ENCODE measurements at regions not wholly inside any gene's neighbourhood (a gene's known extent, or its start where the extent isn't known, plus 50 kb on each side); places are given as distances from the start of the nearest gene placed in this dataset.
A peak's percentile ranks its signal among the peaks of the same experiment; 100 is the strongest.
"Not testable (repeated sequence)": the region's sequence is repeated elsewhere in the genome, so short reads cannot be mapped to it uniquely, and the experiment has no call there.

DNA sequence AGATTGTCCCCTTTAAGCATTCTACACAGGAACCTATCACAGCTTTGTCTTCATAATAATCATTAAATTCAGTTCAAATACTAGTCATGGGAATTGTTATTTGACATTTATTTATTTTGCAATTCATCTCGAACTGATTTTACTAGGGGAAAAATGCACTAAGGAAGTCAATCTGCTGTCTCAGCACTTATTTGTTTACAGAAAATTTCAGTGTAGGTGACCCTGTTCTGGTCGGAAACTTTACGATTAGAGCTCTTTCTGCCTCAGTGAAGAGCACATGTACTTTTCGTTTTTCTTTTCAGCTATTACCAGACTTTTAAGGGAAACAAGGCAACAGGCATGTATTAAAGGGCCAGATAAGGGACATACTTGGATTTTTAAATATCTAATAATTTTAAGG is 1405.7 kb upstream of the ZEB2 start:
- DNase-seq (ENCODE audit: low spot score): no peak

DNA sequence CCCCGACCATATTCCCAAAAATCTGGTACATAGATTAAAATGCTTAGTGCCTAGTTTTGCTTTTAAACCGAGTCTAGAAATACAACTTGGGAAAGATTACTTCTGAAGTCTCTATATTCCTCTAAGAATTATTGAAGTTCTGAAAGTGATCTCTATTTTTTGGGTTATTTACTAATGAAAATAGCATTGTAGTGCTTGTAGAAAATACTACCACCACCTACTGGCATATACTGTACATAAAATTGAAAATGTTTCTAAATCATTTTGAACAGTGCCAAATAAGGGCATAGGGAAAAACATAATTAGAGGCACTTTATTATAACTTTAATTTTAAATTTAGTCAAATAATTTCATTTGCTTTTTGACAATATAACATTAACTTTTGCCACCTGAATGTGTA is 1399.6 kb upstream of the ZEB2 start:
- peak; percentile 12 for DNase-seq (ENCODE audit: low spot score)

DNA sequence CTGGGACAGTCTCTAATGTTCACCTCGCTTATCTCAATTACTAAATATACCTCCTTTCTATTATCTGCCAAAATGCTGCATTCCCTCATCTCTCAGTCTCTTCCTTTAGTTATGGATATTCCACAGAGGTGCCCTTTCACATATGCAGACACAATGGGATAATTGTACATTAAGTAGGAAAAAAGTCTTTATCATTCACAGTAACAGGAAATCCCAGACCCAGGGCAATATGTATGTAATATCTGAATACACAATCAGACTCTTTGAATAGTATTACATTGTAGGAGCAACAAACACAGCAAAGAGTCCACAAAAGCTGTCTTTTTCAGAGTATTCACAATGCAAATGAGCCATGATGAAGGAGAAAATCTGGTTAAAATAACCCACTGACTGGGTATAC is 1399.0 kb upstream of the ZEB2 start:
- no peak for DNase-seq (ENCODE audit: low spot score)

DNA sequence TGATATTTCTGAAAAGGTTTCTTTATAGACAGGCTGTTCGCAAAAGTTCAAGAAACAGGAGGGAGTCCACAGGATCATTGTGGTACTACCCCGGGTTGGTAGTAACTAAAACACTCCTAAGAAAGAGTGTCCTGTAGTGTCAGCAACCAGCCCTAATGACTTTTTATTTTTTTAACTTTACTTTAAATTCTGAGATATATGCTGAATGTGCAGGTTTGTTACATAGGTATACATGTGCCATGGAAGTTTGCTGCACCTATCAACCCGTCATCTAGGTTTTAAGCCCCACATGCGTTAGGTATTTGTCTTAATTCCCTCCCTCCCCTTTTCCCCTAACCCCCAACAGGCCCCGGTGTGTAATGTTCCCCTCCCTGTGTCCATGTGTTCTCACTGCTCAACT is 1396.9 kb upstream of the ZEB2 start:
- no peak for DNase-seq (ENCODE audit: low spot score)

DNA sequence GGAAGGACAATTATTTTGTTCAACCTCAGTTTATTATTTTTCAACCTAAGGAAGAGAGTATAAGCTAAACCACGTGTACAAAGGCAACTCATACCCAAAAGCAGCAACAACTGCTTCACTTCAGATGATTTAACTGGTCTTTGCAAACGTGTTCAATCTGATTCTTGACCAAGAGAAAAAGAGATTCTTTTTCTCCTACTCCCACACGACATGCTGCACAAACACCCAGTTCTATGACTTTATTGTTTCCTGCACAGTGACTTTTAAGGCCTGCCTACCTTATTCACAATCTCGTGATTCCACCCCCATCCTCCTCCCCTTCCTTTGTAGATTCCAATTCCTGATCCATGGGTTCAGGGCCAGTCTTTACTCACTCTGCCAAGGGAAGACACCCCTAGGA is 1394.8 kb upstream of the ZEB2 start:
- no peak for DNase-seq (ENCODE audit: low spot score)

DNA sequence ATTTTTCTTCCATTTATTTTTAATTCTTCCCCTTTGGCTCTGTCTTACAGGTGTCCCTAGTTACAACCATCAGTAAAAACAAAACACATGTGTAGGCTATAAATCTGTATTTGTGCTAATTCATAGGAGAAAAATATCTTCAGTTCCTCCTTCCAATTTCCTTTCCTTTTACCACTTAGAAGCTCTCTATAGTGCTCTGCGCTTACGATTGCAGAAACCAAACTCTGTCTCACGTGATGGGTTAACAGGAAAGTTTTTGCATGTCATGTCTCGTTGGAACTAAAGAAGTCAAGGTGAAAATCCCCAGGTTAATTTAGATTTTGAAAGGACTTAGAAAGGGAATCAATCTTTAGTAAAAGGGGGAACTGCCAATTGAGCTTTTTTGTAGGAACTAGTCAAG is 1390.5 kb upstream of the ZEB2 start:
- DNase-seq (ENCODE audit: low spot score): no peak

DNA sequence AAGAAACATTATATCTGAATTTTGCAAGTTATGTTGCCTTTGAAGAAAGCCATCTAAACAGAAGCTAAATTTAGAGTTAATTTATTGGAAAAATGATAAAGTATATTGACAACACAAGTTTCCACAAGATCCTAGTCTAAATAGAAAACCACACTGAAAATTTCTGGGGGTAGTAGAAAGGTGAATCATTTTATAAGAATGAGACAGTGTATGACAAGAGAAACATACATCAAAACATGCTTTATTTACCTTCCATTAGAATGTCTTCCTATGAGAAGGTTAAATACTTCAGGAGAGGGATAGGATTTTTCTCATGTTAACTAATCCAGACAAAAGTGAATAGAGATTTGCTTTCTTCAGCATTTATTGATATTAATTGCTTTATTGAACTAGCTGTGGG is 1389.8 kb upstream of the ZEB2 start:
- no peak for DNase-seq (ENCODE audit: low spot score)

DNA sequence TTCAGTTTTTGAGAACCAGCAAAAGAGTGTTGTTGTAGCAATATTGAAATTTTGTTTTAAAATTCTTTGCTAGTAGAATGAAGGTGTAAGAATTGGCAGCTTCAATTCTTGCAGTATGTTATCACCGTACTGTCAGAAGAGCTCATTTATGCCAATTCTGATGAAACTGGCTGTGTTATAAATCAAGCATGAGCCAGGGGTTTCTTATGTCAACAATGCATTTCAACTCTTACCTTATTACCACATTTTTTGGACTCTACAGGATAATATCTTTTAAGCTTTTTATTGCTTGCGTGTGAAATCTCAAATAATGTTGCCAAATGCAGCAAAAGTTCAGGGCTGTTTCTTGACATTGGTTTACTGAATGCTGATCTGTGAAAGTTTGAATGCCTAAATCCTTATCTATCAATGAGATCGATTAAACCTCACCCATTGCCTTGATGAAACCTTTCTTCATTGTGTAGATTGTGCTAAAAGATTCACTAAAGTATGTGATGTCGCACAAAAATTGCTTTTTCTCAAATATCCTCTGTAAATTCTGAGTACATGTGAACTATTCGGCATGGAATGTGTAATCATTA is 1389.3 kb upstream of the ZEB2 start:
- DNase-seq (ENCODE audit: low spot score): no peak

DNA sequence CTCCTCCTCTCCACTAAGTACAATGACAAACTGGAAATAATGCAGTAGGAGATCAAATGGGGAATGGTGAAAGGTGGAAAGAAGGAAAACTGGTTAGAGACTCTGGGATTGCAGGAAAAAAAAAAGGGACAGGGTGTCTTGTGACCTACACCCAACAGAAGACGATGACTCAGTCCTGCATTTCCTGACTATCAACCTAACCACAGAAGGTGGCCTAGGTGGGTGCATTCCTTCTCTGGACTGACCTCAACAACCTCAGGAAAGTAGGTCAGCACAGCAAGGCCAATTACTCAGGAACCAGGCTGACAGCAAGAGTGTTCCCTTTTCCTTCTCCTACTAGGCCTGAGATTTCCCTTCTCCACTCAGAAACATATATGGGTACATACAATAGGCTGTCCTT is 1386.4 kb upstream of the ZEB2 start:
- no peak for DNase-seq (ENCODE audit: low spot score)

DNA sequence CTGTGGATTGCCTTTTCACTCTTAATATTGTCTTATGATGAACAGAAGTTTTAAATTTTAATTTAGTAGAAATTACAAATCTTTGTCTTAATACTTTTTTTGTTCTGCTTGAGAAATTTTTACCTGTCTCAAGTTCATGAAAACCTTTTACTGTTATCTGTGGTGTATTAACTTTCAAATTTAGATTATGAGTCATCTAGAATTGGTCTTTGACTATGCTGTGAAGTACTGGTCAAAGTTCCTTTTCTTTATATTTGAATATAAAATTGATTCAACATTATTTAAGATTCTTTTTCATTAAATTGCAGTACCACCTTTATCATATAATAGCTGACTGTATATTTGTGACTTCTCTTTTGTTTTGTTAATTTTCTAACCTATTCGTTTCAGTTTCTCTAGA is 1385.5 kb upstream of the ZEB2 start:
- DNase-seq (ENCODE audit: low spot score): no peak

DNA sequence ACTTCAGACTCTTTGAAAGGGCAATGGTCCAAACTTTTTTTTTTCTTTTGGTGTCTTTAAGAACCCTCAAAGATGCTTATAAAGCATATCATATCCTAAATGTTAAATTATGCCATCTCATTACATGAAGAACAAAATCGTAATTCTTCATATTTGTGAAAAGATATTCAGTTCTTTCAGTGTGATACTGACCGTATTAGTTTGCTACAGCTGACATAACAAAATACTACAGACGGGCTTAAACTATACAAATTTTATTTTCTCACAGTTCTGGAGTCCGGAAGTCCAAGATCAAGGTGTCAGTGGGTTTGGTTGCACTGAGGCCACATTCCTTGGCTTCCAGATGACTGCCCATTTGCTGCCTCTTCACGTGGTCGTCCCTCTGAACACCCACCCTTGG is 1377.2 kb upstream of the ZEB2 start:
- DNase-seq (ENCODE audit: low spot score): no peak

DNA sequence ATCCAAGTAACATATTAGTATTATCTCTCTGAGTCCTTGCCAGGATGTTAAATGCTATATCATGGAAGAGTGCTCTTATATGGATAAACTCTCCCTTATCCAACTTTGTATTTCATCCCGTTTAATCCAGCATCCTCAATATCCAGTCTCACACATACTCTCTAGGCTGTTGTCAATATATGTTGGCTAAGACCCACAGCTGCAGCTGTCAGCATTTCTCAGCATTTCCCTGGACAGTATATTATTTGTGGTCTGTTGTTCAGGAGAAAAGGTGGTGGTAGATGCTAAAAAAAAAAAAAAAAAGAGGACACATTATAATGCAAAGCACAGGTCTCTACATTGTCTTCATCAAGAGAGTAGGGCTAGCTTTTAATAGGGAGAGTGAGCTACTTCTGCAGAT is 1368.0 kb upstream of the ZEB2 start:
- no peak for DNase-seq (ENCODE audit: low spot score)

DNA sequence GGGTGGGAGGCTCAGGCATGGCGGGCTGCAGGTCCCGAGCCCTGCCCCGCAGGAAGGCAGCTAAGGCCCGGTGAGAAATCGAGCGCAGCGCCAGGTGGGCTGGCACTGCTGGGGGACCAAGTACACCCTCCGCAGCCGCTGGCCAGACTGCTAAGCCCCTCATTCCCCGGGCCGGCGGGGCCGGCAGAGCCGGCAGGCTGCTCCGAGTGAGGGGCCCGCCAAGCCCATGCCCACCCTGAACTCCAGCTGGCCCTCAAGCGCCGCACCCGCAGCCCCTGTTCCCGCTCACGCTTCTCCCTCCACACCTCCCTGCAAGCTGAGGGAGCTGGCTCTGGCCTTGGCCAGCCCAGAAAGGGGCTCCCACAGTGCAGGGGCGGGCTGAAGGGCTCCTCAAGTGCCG is 1361.1 kb upstream of the ZEB2 start:
- DNase-seq (ENCODE audit: low spot score): not testable (repeated sequence)

DNA sequence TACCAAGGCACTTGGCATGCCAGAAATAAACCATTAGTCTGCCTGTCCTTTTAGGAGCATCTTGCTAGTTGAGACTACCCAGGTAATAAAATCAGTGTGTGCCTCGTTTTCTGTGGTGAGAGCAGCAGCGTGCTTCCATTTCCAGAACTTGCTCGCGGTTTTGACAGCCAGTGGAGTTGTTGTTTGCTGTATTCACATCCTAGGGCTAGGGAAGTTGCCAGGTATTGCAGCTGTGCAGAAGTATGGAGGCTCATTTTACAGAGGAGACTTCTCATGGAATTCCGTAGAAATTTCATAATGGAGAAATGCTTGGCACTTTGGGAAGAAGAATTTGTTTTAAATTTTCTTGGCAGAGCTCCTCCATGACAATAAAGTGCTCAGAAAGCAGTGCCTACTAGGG is 1355.1 kb upstream of the ZEB2 start:
- no peak for DNase-seq (ENCODE audit: low spot score)

DNA sequence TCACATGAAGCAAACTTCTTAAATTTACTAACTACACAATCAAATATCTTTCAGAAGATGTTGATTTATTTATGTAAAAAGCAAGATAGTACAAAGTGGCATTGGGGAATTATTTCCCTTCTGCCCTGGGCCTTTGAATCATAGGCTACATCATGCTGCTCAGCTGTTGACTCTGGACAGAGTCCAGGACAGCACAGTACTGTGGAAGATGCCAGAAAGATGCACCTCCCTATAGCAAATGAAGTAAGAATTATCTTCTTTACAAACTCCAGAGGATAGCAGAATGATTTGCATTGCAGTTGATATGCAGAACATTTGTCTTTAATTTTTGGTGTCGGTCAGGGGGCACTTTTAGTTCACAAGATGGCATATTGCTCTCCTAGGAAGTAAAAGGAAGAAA is 1354.5 kb upstream of the ZEB2 start:
- peak; percentile 64 for DNase-seq (ENCODE audit: low spot score)

DNA sequence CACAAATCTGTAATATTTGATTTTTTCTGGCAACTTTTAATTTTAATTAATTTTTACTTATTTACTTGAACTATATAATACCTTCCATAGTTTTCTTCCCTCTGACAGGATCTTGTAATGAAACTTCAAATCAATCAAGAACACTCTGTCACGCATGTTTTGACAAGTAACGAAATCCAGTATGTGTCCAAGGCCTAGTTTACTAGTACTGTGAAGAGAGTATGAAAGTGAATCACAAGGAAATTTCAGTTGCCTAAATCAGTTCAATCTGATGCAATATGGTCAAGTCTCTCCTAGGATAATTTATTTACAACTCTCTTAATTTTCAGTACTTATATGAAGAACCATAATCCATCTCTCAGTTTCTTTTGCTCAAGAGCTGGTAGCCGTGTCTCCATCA is 1344.6 kb upstream of the ZEB2 start:
- DNase-seq (ENCODE audit: low spot score): no peak

DNA sequence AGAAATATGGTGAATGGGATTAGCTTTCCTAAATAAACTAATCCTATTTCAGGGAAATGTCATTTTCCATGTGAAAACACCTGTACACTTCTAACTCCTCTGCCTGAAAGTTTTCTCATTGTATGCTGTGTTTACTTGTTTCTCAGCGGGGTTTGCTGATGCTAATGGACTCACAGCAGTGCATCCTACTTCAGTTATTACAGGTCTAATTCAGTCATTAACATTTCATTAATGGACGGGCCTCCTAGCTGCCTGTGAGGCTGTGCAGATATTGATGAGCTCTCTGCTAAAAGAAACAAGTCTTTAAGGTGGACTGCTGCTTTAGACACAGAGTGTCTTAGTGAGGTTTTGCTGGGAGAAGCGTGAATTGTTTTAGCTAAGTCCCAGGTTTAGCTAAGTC is 1342.0 kb upstream of the ZEB2 start:
- no peak for DNase-seq (ENCODE audit: low spot score)

DNA sequence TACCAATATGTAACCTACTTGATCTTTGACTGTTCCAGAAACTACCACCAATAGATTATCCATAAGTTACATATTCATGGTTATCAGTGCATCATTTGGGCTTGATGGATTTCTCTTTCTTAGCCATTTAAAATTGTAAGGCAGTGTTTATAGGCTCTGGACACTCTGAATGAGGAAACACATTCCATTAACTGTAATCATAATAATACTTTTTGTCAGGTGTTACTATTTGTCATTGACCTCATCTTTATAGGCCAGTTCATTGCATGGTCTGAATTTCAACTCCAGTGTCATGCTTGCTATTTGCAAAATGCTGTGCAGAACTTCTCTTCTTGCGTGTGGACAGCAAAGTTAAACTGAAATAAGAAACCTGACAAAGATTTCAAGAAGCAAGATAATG is 1340.2 kb upstream of the ZEB2 start:
- no peak for DNase-seq (ENCODE audit: low spot score)

DNA sequence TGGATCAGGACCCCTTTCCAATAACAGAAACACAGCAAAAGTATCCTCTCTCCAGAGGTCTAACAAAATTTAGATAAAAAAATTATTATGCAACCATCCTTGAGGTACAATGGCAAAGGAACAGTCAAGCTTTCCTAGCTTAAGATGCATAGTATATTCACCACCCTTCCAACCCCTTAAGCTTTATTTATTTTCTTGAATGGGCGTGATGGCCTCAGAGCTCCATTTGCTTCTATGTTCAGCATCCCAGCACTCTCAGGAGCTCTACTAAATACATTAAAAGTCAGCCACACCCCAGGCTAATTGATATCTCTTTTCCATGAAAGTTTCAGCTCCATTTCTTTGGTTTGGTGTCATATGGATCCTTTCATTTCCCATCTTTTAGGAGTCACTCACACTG is 1335.2 kb upstream of the ZEB2 start:
- no peak for DNase-seq (ENCODE audit: low spot score)

DNA sequence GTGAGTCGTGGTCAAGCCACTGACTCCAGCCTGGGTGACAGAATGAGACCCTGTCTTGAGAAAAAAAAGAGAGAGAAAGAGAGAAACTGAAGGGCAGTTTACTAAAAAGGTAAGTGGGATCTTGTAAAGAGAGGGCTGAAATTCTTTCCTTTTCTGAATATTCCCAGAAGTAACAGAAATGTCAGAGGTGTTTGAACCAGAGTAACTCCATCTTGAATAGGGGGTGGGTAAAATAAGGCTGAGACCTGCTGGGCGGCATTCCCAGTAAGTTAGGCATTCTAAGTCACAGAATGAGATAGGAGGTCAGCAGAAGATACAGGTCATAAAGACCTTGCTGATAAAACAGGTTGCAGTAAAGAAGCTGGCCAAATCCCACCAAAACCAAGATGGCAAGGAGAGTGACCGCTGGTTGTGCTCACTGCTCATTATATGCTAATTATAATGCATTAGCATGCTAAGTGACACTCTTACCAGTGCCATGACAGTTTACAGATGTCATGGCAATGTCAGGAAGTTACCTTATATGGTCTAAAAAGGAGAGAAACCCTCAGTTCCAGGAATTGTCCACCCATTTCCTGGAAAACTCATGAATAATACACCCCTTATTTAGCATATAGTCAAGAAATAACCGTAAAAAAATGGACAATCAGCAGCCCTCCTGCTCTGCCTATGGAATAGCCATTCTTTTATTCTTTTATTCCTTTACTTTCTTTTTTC is 1334.3 kb upstream of the ZEB2 start:
- no peak for DNase-seq (ENCODE audit: low spot score)

DNA sequence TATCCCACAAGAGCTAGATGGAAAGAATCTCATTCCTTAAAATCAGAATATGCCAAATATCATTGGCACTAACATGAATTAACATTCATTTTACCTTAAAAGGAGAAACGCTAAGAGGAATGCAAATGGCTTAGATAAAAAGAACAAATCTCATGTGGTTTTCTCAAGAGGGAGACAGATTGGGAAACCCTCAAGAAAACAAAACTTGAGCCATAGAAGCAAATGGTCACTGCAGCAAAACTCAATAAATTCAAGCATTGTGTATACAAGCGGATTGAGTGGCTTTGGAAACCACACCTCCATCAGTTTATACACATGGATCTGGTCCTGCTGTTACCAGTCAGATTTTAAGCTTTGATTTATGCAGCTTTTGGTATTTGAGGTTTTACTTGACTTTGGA is 1331.8 kb upstream of the ZEB2 start:
- no peak for DNase-seq (ENCODE audit: low spot score)

DNA sequence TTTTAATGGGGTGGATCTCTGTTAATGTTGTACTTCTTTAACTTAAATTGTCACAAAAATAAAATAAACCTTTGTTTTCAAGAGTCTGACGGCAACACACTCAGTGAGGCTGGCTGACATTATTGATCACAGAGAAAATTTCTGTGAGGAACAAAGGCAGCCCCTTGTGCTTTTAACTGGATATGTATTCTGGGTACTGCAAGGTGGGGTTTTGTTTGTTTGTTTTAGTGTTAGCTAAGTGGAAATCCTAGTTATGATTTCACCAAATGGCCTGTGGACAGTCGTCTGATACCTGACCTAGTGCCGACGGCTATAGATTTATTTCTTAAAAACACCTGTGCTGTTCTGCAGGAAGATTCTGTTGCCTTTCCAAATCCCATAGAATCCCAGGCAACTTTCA is 1329.5 kb upstream of the ZEB2 start:
- no peak for DNase-seq (ENCODE audit: low spot score)

DNA sequence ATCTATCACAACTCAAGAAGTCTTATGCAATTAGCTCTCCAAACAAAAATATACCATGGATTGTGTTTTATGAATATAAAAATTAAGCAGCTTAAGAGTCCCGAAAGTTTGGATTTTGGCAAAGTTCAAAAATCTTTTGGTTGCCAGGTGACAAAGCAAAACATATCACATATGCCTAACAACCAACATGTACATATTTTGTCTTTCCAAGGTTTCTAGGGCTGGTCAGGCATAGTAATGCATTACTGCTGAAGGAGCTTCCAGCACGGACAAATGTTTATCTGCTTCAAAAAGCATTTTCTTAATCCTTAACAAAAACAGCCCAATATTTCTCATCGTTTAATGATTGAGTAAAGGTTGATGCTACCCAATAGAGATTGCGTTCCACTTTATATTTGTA is 1327.1 kb upstream of the ZEB2 start:
- no peak for DNase-seq (ENCODE audit: low spot score)

DNA sequence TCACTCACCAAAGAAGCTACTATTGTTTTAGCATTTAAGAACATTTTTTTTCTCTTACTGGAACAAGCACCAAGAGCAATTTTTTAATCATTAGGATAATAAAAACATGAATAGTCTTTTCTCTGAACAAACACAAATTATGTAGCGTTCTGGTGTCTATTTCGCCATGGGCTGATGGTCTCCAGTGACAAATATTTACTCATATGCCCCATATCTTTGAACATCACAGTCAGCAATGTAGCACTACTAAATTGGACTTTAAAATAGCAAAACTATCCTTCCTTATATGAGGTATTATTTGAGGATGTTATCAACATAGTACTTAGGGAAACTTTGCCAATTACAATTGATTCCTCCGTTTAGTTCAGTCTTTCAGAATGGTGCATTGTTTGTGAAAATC is 1326.0 kb upstream of the ZEB2 start:
- DNase-seq (ENCODE audit: low spot score): no peak
